ENCODE measurements at regions not wholly inside any gene's neighbourhood (a gene's known extent, or its start where the extent isn't known, plus 50 kb on each side); places are given as distances from the start of the nearest gene placed in this dataset.

GRCh38 chr14:30426463-30426862 lies 132.5 kb upstream of the G2E3 start:
- no peak for TF ChIP-seq CTCF (conservative IDR thresholded peaks at IDR 0.05; ENCODE audit: low read depth in 2 of 2)
- TF ChIP-seq EZH2phosphoT487 (IDR thresholded peaks at IDR 0.05; ENCODE audit: unreplicated experiment): no peak
- no peak for TF ChIP-seq POLR2AphosphoS5 (IDR thresholded peaks at IDR 0.05; ENCODE audit: low read depth)
- TF ChIP-seq EZH2 (IDR thresholded peaks at IDR 0.05; ENCODE audit: low read depth, unreplicated experiment): no peak

Data from GM23338 (cell line).